ENCODE measurements at regions not wholly inside any gene's neighbourhood (a gene's known extent, or its start where the extent isn't known, plus 50 kb on each side); places are given as distances from the start of the nearest gene placed in this dataset.

- FAIRE-seq, result no peak
- no peak for DNase-seq (ENCODE audit: extremely low spot score, insufficient read length, low read depth)
Observed at GRCh38 chr2:12316476-12316875, 400.3 kb upstream of the TRIB2 start.

- no peak for DNase-seq (ENCODE audit: extremely low spot score, insufficient read length, low read depth)
- no peak for FAIRE-seq
Observed at GRCh38 chr2:12317286-12317685, 399.4 kb upstream of the TRIB2 start.

GRCh38 chr2:12317814-12318426 is 398.8 kb upstream of the TRIB2 start:
- no peak for FAIRE-seq
- DNase-seq (ENCODE audit: extremely low spot score, insufficient read length, low read depth), result no peak

DNA sequence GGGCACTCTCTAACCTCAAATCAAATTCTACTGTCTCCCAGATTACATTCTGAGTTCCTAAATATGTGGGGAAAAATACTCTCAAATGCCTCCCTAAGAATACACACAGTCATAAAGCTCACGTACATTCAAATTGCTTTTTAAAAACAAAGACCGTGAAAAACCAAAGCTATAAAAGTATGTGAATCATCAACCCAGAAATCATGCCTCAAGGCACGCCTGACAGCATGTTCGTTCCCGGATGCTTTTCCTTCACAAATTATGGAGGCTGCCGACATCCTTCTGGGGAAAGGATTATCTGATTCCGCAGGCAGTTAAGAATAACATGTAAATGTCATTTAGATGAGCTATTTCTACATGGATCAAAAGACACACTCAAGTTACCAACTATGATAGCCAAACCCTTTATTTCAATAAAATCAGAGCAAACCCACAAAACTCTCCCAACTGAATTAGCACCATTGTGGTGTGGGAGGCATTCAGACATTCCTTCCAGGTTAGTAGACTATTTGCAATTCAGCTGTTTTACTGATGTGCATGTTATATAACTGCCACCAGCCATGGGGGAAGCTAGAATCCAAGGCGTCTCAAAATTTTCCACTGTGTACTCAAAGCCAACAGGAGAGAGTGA is 398.2 kb upstream of the TRIB2 start:
- DNase-seq (ENCODE audit: extremely low spot score, insufficient read length, low read depth), result no peak
- FAIRE-seq, result no peak

GRCh38 chr2:12320027-12320734 is 396.6 kb upstream of the TRIB2 start:
- no peak for FAIRE-seq
- DNase-seq (ENCODE audit: extremely low spot score, insufficient read length, low read depth), result no peak

GRCh38 chr2:12320991-12321641 is 395.6 kb upstream of the TRIB2 start:
- DNase-seq (ENCODE audit: extremely low spot score, insufficient read length, low read depth), result no peak
- no peak for FAIRE-seq

- DNase-seq (ENCODE audit: extremely low spot score, insufficient read length, low read depth) (no peak), FAIRE-seq (no peak)
Observed at GRCh38 chr2:12321886-12322285, 394.9 kb upstream of the TRIB2 start.

DNA sequence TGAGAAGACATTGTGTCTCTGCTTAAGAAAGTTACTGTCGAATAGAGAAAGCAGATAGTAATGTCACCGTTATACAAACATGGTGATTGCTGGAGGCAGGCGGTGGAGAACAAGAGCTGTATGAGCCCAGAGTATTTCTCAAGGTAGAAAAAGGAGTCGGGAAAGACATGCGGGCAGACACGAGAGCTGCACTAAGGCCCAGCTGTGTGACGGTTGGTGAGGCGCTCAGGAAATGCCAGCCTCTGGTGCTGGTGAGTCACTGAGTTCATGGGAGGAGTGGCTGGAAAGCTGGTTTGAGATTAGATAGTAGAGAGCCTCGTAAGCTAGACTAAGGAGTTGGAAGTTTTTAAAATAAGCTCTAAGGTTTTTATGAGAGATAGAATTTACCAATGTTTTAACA is 390.9 kb upstream of the TRIB2 start:
- no peak for DNase-seq (ENCODE audit: extremely low spot score, insufficient read length, low read depth)
- FAIRE-seq, result no peak

DNA sequence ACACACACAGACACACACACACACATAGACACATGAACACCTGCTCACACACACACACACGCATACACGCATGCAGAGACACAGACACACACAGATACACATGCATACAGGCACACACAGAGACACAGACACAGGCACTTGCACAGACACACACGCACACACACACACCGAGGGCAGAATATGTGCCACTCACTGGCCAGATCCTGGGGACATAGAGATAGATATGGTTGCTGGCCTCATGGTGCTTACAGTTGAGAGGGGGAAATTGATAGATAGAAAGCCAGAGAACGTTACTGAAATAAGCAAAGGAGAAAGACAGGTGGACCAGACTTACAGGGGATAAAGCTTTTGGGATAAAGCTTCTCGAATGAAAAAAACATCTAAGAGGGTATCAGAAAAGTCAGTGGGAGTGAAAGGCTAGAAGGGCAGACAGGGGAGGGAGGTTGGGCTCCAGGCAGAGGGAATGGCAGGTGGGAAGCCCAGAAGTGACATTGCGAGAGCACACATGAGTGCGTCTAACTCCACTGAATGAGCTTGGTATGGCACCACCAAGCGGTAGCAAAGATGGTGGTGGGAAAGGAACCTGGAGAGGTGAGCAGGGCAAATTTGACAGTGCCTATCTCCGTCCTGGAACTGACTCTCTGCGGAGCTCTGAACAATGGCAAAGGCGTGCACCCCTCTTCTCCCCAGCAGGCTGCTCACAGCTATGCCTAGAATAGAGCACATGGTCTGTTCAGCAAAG is 390.1 kb upstream of the TRIB2 start:
- no peak for FAIRE-seq
- no peak for DNase-seq (ENCODE audit: extremely low spot score, insufficient read length, low read depth)

DNA sequence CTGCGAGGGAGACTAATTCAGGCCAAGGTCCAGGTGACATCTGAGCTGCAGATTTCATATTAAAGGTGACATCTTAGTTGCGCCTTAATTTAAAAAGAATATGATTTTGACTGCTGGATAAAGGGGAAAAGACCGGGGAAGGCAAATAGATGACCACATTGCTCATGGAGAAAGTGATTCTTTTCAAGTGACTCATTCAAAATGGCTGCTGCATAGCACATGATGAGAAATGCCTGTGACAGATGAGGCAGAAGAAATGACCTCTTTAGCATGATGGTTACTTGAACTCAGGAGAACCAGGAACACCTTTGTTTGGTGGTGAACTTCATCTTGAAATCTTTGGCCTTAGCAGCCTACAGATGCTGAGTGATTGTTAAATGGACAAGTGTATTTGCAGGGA is 385.8 kb upstream of the TRIB2 start:
- DNase-seq (ENCODE audit: extremely low spot score, insufficient read length, low read depth) (no peak), FAIRE-seq (no peak)

- FAIRE-seq, result no peak
- DNase-seq (ENCODE audit: extremely low spot score, insufficient read length, low read depth), result no peak
Observed at GRCh38 chr2:12331698-12332097, 385.0 kb upstream of the TRIB2 start.

DNA sequence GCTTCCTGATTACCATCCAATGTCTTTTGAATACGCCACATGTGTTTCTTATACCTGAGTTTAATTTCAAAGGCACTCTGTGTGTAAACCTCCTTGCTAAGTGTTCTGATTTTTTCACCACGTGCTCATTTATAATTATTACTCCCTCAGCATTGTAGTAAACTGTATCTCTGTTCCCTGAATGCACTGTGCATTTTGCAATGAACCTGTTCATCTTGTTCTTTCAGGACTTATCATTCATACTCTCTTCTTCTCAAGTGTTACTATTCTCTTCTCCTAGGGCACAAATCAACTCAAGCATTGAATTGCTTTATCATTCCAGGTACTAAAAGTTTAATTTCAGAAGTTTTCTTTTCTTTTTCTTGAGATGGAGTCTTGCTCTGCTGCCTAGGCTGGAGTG is 383.4 kb upstream of the TRIB2 start:
- FAIRE-seq (no peak), DNase-seq (ENCODE audit: extremely low spot score, insufficient read length, low read depth) (no peak)

DNA sequence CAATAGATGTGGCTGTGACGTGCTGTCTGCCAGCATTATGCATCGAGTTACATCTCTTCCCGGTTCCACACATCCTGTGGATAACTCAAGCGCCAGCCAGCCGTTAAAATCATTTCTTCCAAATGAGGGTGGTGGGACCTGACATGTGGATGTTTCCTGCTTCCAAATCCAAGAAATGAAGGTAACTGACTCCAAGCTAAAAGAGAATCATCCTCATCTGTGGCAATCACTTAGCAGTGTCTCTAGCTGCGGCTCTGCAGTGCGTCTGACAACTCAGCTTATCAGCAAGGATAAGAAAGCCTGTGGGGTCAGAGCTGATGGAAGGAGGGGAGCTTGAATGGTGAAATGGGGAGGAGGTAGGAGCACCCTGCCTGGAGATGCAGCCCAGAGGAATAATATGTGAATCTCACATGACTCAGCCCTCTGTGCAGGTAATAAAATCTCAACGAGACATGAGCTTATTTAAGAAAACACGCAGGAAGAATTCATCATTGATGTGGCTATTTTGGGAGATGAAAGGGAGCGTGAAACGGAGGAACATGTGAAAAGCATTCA is 382.2 kb upstream of the TRIB2 start:
- DNase-seq (ENCODE audit: extremely low spot score, insufficient read length, low read depth) (no peak), FAIRE-seq (no peak)

DNA sequence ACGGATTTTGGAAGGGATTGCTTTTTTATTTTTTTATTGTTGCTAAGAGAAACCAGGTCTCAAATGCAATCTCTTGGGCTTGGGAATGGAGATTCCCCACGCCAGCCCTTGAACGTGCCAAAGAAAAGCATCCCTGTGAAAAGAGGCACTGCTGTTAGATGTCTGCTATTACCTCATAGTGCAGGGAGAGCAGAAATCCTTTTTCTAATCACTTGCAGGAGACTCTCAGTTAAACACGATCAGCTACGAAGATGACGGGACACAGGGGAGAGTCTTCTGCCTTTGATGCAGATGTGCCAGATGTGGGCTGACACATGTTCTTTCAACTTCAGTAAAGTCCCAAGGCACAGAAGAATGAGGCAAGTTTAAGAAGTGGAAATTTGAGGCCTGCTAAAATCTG is 381.6 kb upstream of the TRIB2 start:
- DNase-seq (ENCODE audit: extremely low spot score, insufficient read length, low read depth), result no peak
- no peak for FAIRE-seq

GRCh38 chr2:12335995-12336394 is 380.7 kb upstream of the TRIB2 start:
- DNase-seq (ENCODE audit: extremely low spot score, insufficient read length, low read depth), result no peak
- FAIRE-seq, result no peak

DNA sequence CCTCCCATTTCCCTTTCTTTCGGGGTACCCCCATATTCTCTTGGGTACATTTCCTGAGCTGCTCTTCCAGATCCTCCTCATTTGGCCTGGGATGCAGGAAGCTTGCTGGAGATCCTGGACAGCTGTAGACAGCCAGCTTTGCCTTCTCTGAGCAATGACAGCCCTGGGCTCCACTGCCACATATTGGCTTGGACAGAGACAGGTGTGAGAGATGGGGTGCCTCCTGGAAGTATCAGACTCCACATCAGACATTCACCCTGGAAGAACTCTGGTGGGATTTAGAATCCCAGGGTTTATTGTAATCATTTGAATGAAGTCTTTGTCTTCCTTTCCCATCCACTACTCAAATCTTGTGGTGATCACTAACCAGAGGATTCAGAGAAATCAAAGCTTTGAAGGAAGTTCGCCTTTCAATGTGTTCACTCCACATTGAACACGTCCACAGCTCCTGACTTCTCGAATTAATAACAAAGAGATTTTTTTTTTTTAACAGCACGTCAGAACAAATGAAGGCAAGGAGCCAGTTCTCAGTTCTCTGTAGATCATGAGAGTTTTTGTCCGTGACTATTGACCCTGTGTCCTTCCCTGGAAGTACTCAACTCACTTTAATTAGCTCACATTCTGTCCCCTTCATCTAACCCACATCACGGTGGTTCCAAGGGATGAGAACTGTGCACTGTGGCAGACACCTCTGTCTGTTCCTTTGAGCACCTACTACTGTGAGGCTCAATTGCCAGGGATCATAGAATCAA is 377.6 kb upstream of the TRIB2 start:
- DNase-seq (ENCODE audit: extremely low spot score, insufficient read length, low read depth) (no peak), FAIRE-seq (no peak)

DNA sequence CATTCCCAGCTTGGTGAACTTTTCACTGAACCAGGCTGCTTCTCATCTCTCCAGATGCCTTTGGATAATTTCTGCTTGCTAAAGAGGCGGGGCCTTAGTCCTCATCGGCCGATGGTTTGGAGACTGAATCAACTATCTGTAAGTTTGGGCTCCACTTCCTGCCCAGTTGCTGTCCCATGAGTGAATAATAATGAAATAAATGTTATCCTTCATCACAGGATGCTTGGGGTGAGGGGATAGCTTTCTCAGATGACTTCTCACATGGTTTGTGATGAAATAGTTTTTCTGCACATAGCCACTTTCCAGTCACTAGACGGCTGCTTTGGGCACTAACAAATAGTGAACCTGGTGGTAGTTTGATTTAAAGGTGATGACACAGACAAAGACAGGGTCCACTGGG is 376.6 kb upstream of the TRIB2 start:
- FAIRE-seq (no peak), DNase-seq (ENCODE audit: extremely low spot score, insufficient read length, low read depth) (no peak)

DNA sequence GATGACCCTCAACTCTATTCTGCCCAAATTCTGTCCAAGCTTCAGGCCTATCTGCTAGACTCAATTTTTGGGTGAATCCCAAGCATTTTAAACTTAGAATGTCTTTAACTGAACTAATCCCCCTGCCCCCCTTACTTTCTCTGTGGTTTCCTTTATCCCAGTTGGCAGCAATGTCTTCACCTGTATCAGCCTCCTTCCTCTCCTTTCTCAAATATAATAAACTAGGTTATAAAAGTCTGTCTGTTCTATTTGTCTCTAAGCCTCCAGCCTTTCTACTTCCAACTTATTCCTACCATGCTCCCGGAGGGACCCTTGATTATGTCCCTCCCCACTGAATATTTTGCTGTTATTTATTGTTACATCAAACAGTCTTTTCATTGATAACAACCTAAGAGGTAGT is 375.5 kb upstream of the TRIB2 start:
- DNase-seq (ENCODE audit: extremely low spot score, insufficient read length, low read depth) (no peak), FAIRE-seq (no peak)

DNA sequence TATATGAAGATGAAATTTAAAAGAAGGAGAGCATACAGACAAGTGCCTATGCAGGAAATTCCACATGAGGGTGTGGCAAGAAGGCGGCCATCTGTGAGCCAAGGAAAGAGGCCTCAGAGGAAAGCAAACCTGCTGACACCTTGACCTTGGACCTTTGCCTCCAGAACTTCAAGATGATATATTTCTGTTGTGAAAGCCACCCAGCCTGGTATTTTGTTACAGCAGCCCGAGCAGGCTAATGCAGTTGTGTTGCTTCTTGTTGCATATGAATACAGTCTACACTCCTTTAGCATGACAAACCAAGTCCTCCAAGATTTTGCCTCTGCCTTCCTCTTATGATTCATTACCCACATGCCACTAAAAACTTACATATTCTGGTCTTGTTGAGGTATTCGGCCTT is 374.8 kb upstream of the TRIB2 start:
- no peak for DNase-seq (ENCODE audit: extremely low spot score, insufficient read length, low read depth)
- no peak for FAIRE-seq

- no peak for FAIRE-seq
Observed at GRCh38 chr2:12343141-12343540, 373.6 kb upstream of the TRIB2 start.

More at GRCh38 chr2:12343141-12343540, 373.6 kb upstream of the TRIB2 start:
- no peak for DNase-seq (ENCODE audit: extremely low spot score, insufficient read length, low read depth)
